ENCODE measurements at regions not wholly inside any gene's neighbourhood (a gene's known extent, or its start where the extent isn't known, plus 50 kb on each side); places are given as distances from the start of the nearest gene placed in this dataset.
"Not testable (repeated sequence)": the region's sequence is repeated elsewhere in the genome, so short reads cannot be mapped to it uniquely, and the experiment has no call there.

- not testable (repeated sequence) for TF ChIP-seq CTCF (conservative IDR thresholded peaks at IDR 0.05; ENCODE audit: low read length); EZH2phosphoT487 (IDR thresholded peaks at IDR 0.05; ENCODE audit: borderline replicate concordance, low read depth, low read length)
Observed at GRCh38 chr15:20300351-20301040, 241.1 kb downstream of the GOLGA6L6 start.
